K562 (cell line): ENCODE measurements at regions not wholly inside any gene's neighbourhood (a gene's known extent, or its start where the extent isn't known, plus 50 kb on each side); places are given as distances from the start of the nearest gene placed in this dataset.

ENCODE experiments used
- ATF7 ChIP-seq: fragments of 450-650 bp; IDR thresholded peaks from 2 replicates; pipeline ENCODE4 v1.7.1; 2014; ENCODE audit warnings: mild to moderate bottlenecking, moderate library complexity
- CBX5 ChIP-seq: IDR thresholded peaks from 2 replicates; pipeline ENCODE4 v1.6.1; 2014; ENCODE audit warnings: low read depth, borderline replicate concordance
- ERF ChIP-seq: fragments of 450-650 bp; formaldehyde crosslinking; IDR thresholded peaks from 2 replicates; pipeline ENCODE4 v1.4.0; 2020; ENCODE audit warnings: mild to moderate bottlenecking, mixed read lengths
- ETV1 ChIP-seq: fragments of 450-650 bp; conservative IDR thresholded peaks from 2 replicates; pipeline ENCODE4 v1.6.1; 2016; ENCODE audit warnings: missing genetic modification characterization, control low read depth, low read depth, missing compliant biosample characterization
- KAT7 ChIP-seq: sonication (generic); formaldehyde crosslinking; IDR thresholded peaks from 2 replicates; pipeline ENCODE4 v1.8.0; 2022; ENCODE audit warnings: missing genetic modification reagents, mild to moderate bottlenecking, borderline replicate concordance
- KHSRP ChIP-seq: fragments of 450-650 bp; IDR thresholded peaks from 2 replicates; pipeline ENCODE4 v1.6.1; 2017
- MTA2 ChIP-seq: fragments of 450-650 bp; IDR thresholded peaks from 2 replicates; pipeline ENCODE4 v1.6.1; 2016; ENCODE audit warnings: low read depth
- NFYB ChIP-seq: IDR thresholded peaks from 2 replicates; pipeline ENCODE4 v1.6.1; 2011; ENCODE audit warnings: mild to moderate bottlenecking, moderate library complexity; ENCODE audit not compliant: insufficient read length; ENCODE audit errors: extremely low read depth
- NUFIP1 ChIP-seq: fragments of 450-650 bp; IDR thresholded peaks from 2 replicates; pipeline ENCODE4 v1.6.1; 2018; ENCODE audit not compliant: partially characterized antibody
- POLR2AphosphoS5 ChIP-seq: IDR thresholded peaks from 2 replicates; pipeline ENCODE4 v1.6.1; 2011; ENCODE audit warnings: mild to moderate bottlenecking, low read depth, low read length, moderate library complexity; ENCODE audit not compliant: control insufficient read depth, insufficient read depth
- YY1 ChIP-seq, 3 experiments: IDR thresholded peaks; 2 replicates each; pipeline ENCODE4 v1.6.1; 2011; ENCODE audit warnings: low read length in 2 of 3, mild to moderate bottlenecking in 2 of 3, moderate library complexity in 2 of 3, borderline replicate concordance in 1 of 3, control low read depth in 1 of 3, low read depth in 1 of 3; ENCODE audit not compliant: insufficient read depth in 3 of 3, insufficient replicate concordance in 2 of 3, control insufficient read depth in 1 of 3, insufficient read length in 1 of 3; ENCODE audit errors: extremely low read depth in 1 of 3
- ZBED1 ChIP-seq: IDR thresholded peaks from 2 replicates; pipeline ENCODE4 v1.6.1; 2014
- ZFX ChIP-seq: sonication (generic); formaldehyde crosslinking; IDR thresholded peaks from 2 replicates; pipeline ENCODE4 v1.8.0; 2022; ENCODE audit warnings: mild to moderate bottlenecking, missing genetic modification reagents, moderate library complexity
- TF ChIP-seq, protein P1 (sequence below), 2 experiments: fragments of 450-650 bp; conservative IDR thresholded peaks; 2 replicates each; pipeline ENCODE4 v1.6.1; 2017; ENCODE audit warnings: mild to moderate bottlenecking in 2 of 2, moderate library complexity in 2 of 2
- TF ChIP-seq, protein P2 (sequence below): fragments of 200-800 bp; sonication (Bioruptor generic); IDR thresholded peaks from 2 replicates; pipeline ENCODE4 v1.6.1; 2017; ENCODE audit warnings: missing genetic modification characterization, missing compliant biosample characterization
- TF ChIP-seq, protein P3 (sequence below), 3 experiments: fragments of 200-800 bp in 1 of 3; fragments of 250-450 bp in 1 of 3; fragments of 450-650 bp in 1 of 3; sonication (Bioruptor Pico) in 1 of 3; sonication (Bioruptor generic) in 1 of 3; formaldehyde crosslinking in 1 of 3; IDR thresholded peaks; 2 replicates each; pipeline versions ENCODE4 v1.6.1 to v1.8.0; 2016 to 2022; ENCODE audit warnings: mild to moderate bottlenecking in 2 of 3, missing genetic modification characterization in 2 of 3, missing compliant biosample characterization in 1 of 3, moderate library complexity in 1 of 3
- TF ChIP-seq, protein P4 (sequence below): sonication (generic); formaldehyde crosslinking; IDR thresholded peaks from 2 replicates; pipeline ENCODE4 v1.8.0; 2022; ENCODE audit warnings: mild to moderate bottlenecking, missing genetic modification reagents, borderline replicate concordance

DNA sequence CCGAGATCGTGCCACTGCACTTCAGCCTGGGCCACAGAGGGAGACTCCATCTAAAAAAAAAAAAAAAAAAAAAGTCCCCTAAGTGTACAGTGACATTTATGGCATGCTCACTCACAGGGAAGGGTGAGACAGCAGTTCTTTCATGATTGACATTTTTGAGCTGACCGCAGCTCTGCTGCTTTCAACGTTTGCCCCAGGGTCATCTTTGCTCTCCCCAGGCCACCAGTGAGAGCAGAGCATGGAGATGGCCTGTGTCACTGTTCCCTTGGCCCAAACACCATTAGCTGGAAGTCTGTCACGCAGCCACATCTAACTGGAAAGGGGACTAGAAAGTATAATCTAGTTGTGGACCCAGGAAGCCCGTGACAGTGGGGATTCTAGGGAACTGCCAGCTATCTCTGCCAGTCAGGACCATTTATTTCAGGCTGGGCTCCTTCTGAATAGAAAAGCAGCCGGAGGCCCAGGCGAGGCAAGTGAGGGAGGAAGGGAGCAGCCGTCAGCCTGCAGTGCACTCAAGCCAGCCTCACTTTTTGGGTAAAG, 193.4 kb upstream of the HES1 start (continued):
- TF ChIP-seq, protein P1, sequence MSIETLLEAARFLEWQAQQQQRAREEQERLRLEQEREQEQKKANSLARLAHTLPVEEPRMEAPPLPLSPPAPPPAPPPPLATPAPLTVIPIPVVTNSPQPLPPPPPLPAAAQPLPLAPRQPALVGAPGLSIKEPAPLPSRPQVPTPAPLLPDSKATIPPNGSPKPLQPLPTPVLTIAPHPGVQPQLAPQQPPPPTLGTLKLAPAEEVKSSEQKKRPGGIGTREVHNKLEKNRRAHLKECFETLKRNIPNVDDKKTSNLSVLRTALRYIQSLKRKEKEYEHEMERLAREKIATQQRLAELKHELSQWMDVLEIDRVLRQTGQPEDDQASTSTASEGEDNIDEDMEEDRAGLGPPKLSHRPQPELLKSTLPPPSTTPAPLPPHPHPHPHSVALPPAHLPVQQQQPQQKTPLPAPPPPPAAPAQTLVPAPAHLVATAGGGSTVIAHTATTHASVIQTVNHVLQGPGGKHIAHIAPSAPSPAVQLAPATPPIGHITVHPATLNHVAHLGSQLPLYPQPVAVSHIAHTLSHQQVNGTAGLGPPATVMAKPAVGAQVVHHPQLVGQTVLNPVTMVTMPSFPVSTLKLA (conservative IDR thresholded peaks at IDR 0.05) = peak in 1 of 2 experiments; percentile 30; a peak in 2 of 4 replicates
- TF ChIP-seq ETV1 (0 out of 2 replicates have a peak, but pooled peaks have one; percentile 17), ZBED1 (peak; percentile 94), MTA2 (0 out of 2 replicates have a peak, but pooled peaks have one; percentile 36), KAT7 (CRISPR knock-in tag) (no peak), ATF7 (peak; percentile 28; the same call in 1 of the 2 replicates), KHSRP (no peak), ZFX (CRISPR knock-in tag) (peak; percentile 58; the same call in 1 of the 2 replicates), NUFIP1 (no peak), CBX5 (0 out of 2 replicates have a peak, but pooled peaks have one; percentile 46), POLR2AphosphoS5 (peak; percentile 95), YY1 (IDR thresholded peaks at IDR 0.05; ENCODE audit: borderline replicate concordance in 1 of 3, control insufficient read depth in 1 of 3, extremely low read depth in 1 of 3, insufficient read depth in 3 of 3, insufficient read length in 1 of 3, insufficient replicate concordance in 2 of 3, low read depth in 1 of 3, low read length in 2 of 3) (peak in 1 of 3 experiments; percentile 59), NFYB (no peak), ERF (peak; percentile 23; the same call in 1 of the 2 replicates)
- TF ChIP-seq, protein P2, sequence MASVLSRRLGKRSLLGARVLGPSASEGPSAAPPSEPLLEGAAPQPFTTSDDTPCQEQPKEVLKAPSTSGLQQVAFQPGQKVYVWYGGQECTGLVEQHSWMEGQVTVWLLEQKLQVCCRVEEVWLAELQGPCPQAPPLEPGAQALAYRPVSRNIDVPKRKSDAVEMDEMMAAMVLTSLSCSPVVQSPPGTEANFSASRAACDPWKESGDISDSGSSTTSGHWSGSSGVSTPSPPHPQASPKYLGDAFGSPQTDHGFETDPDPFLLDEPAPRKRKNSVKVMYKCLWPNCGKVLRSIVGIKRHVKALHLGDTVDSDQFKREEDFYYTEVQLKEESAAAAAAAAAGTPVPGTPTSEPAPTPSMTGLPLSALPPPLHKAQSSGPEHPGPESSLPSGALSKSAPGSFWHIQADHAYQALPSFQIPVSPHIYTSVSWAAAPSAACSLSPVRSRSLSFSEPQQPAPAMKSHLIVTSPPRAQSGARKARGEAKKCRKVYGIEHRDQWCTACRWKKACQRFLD (CRISPR knock-in tag) = peak; percentile 96
- TF ChIP-seq, protein P3, sequence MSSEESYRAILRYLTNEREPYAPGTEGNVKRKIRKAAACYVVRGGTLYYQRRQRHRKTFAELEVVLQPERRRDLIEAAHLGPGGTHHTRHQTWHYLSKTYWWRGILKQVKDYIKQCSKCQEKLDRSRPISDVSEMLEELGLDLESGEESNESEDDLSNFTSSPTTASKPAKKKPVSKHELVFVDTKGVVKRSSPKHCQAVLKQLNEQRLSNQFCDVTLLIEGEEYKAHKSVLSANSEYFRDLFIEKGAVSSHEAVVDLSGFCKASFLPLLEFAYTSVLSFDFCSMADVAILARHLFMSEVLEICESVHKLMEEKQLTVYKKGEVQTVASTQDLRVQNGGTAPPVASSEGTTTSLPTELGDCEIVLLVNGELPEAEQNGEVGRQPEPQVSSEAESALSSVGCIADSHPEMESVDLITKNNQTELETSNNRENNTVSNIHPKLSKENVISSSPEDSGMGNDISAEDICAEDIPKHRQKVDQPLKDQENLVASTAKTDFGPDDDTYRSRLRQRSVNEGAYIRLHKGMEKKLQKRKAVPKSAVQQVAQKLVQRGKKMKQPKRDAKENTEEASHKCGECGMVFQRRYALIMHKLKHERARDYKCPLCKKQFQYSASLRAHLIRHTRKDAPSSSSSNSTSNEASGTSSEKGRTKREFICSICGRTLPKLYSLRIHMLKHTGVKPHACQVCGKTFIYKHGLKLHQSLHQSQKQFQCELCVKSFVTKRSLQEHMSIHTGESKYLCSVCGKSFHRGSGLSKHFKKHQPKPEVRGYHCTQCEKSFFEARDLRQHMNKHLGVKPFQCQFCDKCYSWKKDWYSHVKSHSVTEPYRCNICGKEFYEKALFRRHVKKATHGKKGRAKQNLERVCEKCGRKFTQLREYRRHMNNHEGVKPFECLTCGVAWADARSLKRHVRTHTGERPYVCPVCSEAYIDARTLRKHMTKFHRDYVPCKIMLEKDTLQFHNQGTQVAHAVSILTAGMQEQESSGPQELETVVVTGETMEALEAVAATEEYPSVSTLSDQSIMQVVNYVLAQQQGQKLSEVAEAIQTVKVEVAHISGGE (CRISPR knock-in tag; IDR thresholded peaks at IDR 0.05) = peak in 1 of 3 experiments; percentile 53; a peak in 2 of 6 replicates
- TF ChIP-seq, protein P4, sequence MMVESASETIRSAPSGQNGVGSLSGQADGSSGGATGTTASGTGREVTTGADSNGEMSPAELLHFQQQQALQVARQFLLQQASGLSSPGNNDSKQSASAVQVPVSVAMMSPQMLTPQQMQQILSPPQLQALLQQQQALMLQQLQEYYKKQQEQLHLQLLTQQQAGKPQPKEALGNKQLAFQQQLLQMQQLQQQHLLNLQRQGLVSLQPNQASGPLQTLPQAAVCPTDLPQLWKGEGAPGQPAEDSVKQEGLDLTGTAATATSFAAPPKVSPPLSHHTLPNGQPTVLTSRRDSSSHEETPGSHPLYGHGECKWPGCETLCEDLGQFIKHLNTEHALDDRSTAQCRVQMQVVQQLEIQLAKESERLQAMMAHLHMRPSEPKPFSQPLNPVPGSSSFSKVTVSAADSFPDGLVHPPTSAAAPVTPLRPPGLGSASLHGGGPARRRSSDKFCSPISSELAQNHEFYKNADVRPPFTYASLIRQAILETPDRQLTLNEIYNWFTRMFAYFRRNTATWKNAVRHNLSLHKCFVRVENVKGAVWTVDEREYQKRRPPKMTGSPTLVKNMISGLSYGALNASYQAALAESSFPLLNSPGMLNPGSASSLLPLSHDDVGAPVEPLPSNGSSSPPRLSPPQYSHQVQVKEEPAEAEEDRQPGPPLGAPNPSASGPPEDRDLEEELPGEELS (CRISPR knock-in tag) = 0 out of 2 replicates have a peak, but pooled peaks have one; percentile 25
